Loucy (cell line): ENCODE measurements at regions not wholly inside any gene's neighbourhood (a gene's known extent, or its start where the extent isn't known, plus 50 kb on each side); places are given as distances from the start of the nearest gene placed in this dataset.

Experiments used
- H2AFZ ChIP-seq: fragments of 200-600 bp; sonication (generic); 2 replicates; pipeline ENCODE4 v1.6.0; 2016; ENCODE audit warnings: antibody characterized with exemption, mild to moderate bottlenecking, low read length, moderate library complexity
- H3F3A ChIP-seq: fragments of 200-600 bp; 2 replicates; pipeline ENCODE4 v1.6.0; 2016; ENCODE audit warnings: antibody characterized with exemption, low read depth, mild to moderate bottlenecking
- H3K27me3 ChIP-seq: fragments of 200-600 bp; sonication (generic); 2 replicates; pipeline ENCODE4 v1.6.1; 2014; ENCODE audit warnings: low read length, mild to moderate bottlenecking; ENCODE audit not compliant: insufficient read depth, poor library complexity, severe bottlenecking
- H3K36me3 ChIP-seq: fragments of 200-600 bp; sonication (generic); 2 replicates; pipeline ENCODE4 v1.6.1; 2016; ENCODE audit warnings: low read length; ENCODE audit not compliant: insufficient read depth
- H3K4me1 ChIP-seq: fragments of 200-600 bp; sonication (generic); 2 replicates; pipeline ENCODE4 v1.5.1; 2014; ENCODE audit warnings: low read length, mild to moderate bottlenecking; ENCODE audit not compliant: insufficient read depth, poor library complexity, severe bottlenecking
- H3K4me2 ChIP-seq: fragments of 200-600 bp; sonication (generic); 2 replicates; pipeline ENCODE4 v1.6.0; 2014; ENCODE audit warnings: antibody characterized with exemption, low read length, low read depth, mild to moderate bottlenecking; ENCODE audit not compliant: poor library complexity, severe bottlenecking
- H3K4me3 ChIP-seq: fragments of 200-600 bp; sonication (generic); 2 replicates; pipeline ENCODE4 v1.5.1; 2014; ENCODE audit warnings: low read length, mild to moderate bottlenecking, mixed read lengths; ENCODE audit not compliant: poor library complexity, severe bottlenecking
- H3K79me2 ChIP-seq: fragments of 200-600 bp; sonication (generic); 2 replicates; pipeline ENCODE4 v1.6.1; 2014; ENCODE audit warnings: low read length; ENCODE audit not compliant: insufficient read depth
- H3K9ac ChIP-seq: fragments of 200-600 bp; sonication (generic); 2 replicates; pipeline ENCODE4 v1.6.0; 2014; ENCODE audit warnings: mild to moderate bottlenecking, low read depth, low read length, moderate library complexity; ENCODE audit not compliant: poor library complexity, severe bottlenecking
- H3K9me2 ChIP-seq: fragments of 200-600 bp; sonication (generic); replicated peaks from 2 replicates; pipeline ENCODE4 v1.6.1; 2016; ENCODE audit warnings: low read depth, low read length, mixed read lengths
- H3K9me3 ChIP-seq: fragments of 200-600 bp; sonication (generic); 2 replicates; pipeline ENCODE4 v1.6.1; 2014; ENCODE audit warnings: mild to moderate bottlenecking, antibody characterized with exemption, low read length, low read depth; ENCODE audit not compliant: insufficient read depth
- H4K20me1 ChIP-seq: fragments of 200-600 bp; sonication (generic); 2 replicates; pipeline ENCODE4 v1.6.0; 2014; ENCODE audit warnings: antibody characterized with exemption, low read length, mild to moderate bottlenecking; ENCODE audit not compliant: insufficient read depth, poor library complexity, severe bottlenecking
- EZH2phosphoT487 ChIP-seq: fragments of 200-600 bp; IDR thresholded peaks from 2 replicates; pipeline ENCODE4 v1.6.1; 2018; ENCODE audit warnings: antibody characterized with exemption, mild to moderate bottlenecking, moderate library complexity, borderline replicate concordance
- TF ChIP-seq, protein P1 (sequence below): fragments of 200-600 bp; sonication (generic); conservative IDR thresholded peaks from 2 replicates; pipeline ENCODE4 v1.5.1; 2014; ENCODE audit warnings: mild to moderate bottlenecking, antibody characterized with exemption, low read length

GRCh38 chr2:240336820-240337427 lies 98.5 kb upstream of the GPC1 start:
- peaks cover 6% of the 10 kb centered on the region; the same call in 1 of the 2 replicates for H3K9me3 ChIP-seq
- no peaks in the 10 kb centered on the region for H3K36me3 ChIP-seq
- H3K4me1 ChIP-seq: no peaks in the 10 kb centered on the region
- H4K20me1 ChIP-seq: no peaks in the 10 kb centered on the region
- TF ChIP-seq EZH2phosphoT487: no peak
- TF ChIP-seq, protein P1, sequence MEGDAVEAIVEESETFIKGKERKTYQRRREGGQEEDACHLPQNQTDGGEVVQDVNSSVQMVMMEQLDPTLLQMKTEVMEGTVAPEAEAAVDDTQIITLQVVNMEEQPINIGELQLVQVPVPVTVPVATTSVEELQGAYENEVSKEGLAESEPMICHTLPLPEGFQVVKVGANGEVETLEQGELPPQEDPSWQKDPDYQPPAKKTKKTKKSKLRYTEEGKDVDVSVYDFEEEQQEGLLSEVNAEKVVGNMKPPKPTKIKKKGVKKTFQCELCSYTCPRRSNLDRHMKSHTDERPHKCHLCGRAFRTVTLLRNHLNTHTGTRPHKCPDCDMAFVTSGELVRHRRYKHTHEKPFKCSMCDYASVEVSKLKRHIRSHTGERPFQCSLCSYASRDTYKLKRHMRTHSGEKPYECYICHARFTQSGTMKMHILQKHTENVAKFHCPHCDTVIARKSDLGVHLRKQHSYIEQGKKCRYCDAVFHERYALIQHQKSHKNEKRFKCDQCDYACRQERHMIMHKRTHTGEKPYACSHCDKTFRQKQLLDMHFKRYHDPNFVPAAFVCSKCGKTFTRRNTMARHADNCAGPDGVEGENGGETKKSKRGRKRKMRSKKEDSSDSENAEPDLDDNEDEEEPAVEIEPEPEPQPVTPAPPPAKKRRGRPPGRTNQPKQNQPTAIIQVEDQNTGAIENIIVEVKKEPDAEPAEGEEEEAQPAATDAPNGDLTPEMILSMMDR: no peak
- no peaks in the 10 kb centered on the region for H3K79me2 ChIP-seq
- H3K9ac ChIP-seq: no peak overlapping the region
- no peaks in the 10 kb centered on the region for H3K9me2 ChIP-seq
- no peak overlapping the region for H2AFZ ChIP-seq
- no peaks in the 10 kb centered on the region for H3K27me3 ChIP-seq
- H3K4me2 ChIP-seq: no peak overlapping the region
- H3K4me3 ChIP-seq: no peak overlapping the region
- H3F3A ChIP-seq: no peaks in the 10 kb centered on the region

- Histone ChIP-seq H3K9ac (no peak overlapping the region), H4K20me1 (no peaks in the 10 kb centered on the region)
These were observed 97.2 kb upstream of the GPC1 start for GRCh38 chr2:240338274-240338673.

GRCh38 chr2:240339411-240340360 lies 95.8 kb upstream of the GPC1 start:
- Histone ChIP-seq H3K36me3 (no peaks in the 10 kb centered on the region), H3K9me3 (peaks cover 6% of the 10 kb centered on the region; the same call in 1 of the 2 replicates)
- no peak for TF ChIP-seq EZH2phosphoT487
- TF ChIP-seq, protein P1: no peak

More at GRCh38 chr2:240338274-240338673, 97.2 kb upstream of the GPC1 start:
- H3K79me2 ChIP-seq: no peaks in the 10 kb centered on the region
- H3K27me3 ChIP-seq: no peaks in the 10 kb centered on the region
- no peaks in the 10 kb centered on the region for H3K4me1 ChIP-seq
- no peak for TF ChIP-seq EZH2phosphoT487
- TF ChIP-seq, protein P1: no peak
- no peak overlapping the region for H2AFZ ChIP-seq
- H3K4me3 ChIP-seq: no peak overlapping the region
- no peaks in the 10 kb centered on the region for H3F3A ChIP-seq
- no peaks in the 10 kb centered on the region for H3K9me2 ChIP-seq
- H3K36me3 ChIP-seq: no peaks in the 10 kb centered on the region
- H3K9me3 ChIP-seq: peaks cover 6% of the 10 kb centered on the region; the same call in 1 of the 2 replicates
- no peak overlapping the region for H3K4me2 ChIP-seq

More at GRCh38 chr2:240339411-240340360, 95.8 kb upstream of the GPC1 start:
- no peaks in the 10 kb centered on the region for H3K79me2 ChIP-seq
- H3K4me3 ChIP-seq: no peak overlapping the region
- H3K9me2 ChIP-seq: no peaks in the 10 kb centered on the region
- no peaks in the 10 kb centered on the region for H3F3A ChIP-seq
- H3K4me2 ChIP-seq: no peak overlapping the region
- H3K9ac ChIP-seq: no peak overlapping the region
- no peaks in the 10 kb centered on the region for H3K4me1 ChIP-seq
- no peaks in the 10 kb centered on the region for H4K20me1 ChIP-seq
- H2AFZ ChIP-seq: no peak overlapping the region
- no peaks in the 10 kb centered on the region for H3K27me3 ChIP-seq
